ENCODE measurements at regions not wholly inside any gene's neighbourhood (a gene's known extent, or its start where the extent isn't known, plus 50 kb on each side); places are given as distances from the start of the nearest gene placed in this dataset.

- no peak for TF ChIP-seq YY1 (IDR thresholded peaks at IDR 0.05; ENCODE audit: extremely low read depth, insufficient replicate concordance, low read depth, low read length)
- TF ChIP-seq EZH2 (IDR thresholded peaks at IDR 0.05) = no peak
- TF ChIP-seq REST (IDR thresholded peaks at IDR 0.05; ENCODE audit: low read depth) = no peak
- TF ChIP-seq POLR2AphosphoS5 (IDR thresholded peaks at IDR 0.05; ENCODE audit: low read depth, low read length) = no peak
- TF ChIP-seq CTCF (IDR thresholded peaks at IDR 0.05 in 2 of 3, conservative IDR thresholded peaks at IDR 0.05 in 1 of 3; ENCODE audit: borderline replicate concordance in 1 of 3, insufficient read depth in 1 of 3, low read depth in 2 of 3, low read length in 2 of 3) = no peak
- no peak for TF ChIP-seq SRF (IDR thresholded peaks at IDR 0.05; ENCODE audit: low read depth)
- no peak for TF ChIP-seq JUND (IDR thresholded peaks at IDR 0.05)
Observed at GRCh38 chr18:25873833-25874232, 216.6 kb downstream of the SS18 start.

All from HCT116 (cell line).